H1 (cell line): ENCODE measurements at regions not wholly inside any gene's neighbourhood (a gene's known extent, or its start where the extent isn't known, plus 50 kb on each side); places are given as distances from the start of the nearest gene placed in this dataset.

Experiments used
- CTCF ChIA-PET: fragments of 300-600 bp; sonication (Branson Sonifier 250); formaldehyde crosslinking; loops from one replicate; lab custom pipeline; 2021; ENCODE audit not compliant: partially characterized antibody; lab: Charles Lee
- POLR2A ChIA-PET: fragments of 300-600 bp; sonication (Branson Sonifier 250); formaldehyde crosslinking; loops from one replicate; lab custom pipeline; 2021; ENCODE audit warnings: inconsistent platforms; ENCODE audit not compliant: partially characterized antibody; lab: Charles Lee
- DNase-seq, 2 experiments: peaks; one replicate each; pipeline versions ENCODE4 v3.0.0 to v3.0.0-alpha.2; 2010 to 2022; ENCODE audit warnings: low spot score in 2 of 2, low read depth in 1 of 2, mixed read lengths in 1 of 2
- FAIRE-seq: peaks from 2 replicates; lab custom pipeline; 2011; peaks lifted over from hg19 to GRCh38; lab: Jason Lieb, UNC
- H2AFZ ChIP-seq: 2 replicates; pipeline ENCODE4 v1.8.1; 2012; ENCODE audit warnings: low read length, inconsistent platforms
- H2AK5ac ChIP-seq: 2 replicates; pipeline ENCODE4 v1.6.1; 2013; ENCODE audit warnings: low read depth, low read length
- H2BK120ac ChIP-seq: replicated peaks from 2 replicates; pipeline ENCODE3; 2013; ENCODE audit warnings: low read depth, low read length, inconsistent platforms
- H2BK12ac ChIP-seq: 2 replicates; pipeline ENCODE4 v1.6.1; 2013; ENCODE audit warnings: low read depth, low read length
- H2BK15ac ChIP-seq: 2 replicates; pipeline ENCODE4 v1.6.1; 2013; ENCODE audit warnings: low read length
- H2BK20ac ChIP-seq: 2 replicates; pipeline ENCODE4 v1.6.1; 2013; ENCODE audit warnings: low read length
- H2BK5ac ChIP-seq: 2 replicates; pipeline ENCODE4 v1.6.1; 2013; ENCODE audit warnings: low read depth, low read length
- H3K14ac ChIP-seq: 2 replicates; pipeline ENCODE4 v1.6.1; 2013; ENCODE audit warnings: inconsistent platforms; ENCODE audit not compliant: insufficient read length
- H3K18ac ChIP-seq: 2 replicates; pipeline ENCODE4 v1.6.1; 2013; ENCODE audit warnings: low read length; ENCODE audit errors: extremely low read depth
- H3K23ac ChIP-seq: 2 replicates; pipeline ENCODE4 v1.6.1; 2013; ENCODE audit warnings: inconsistent platforms; ENCODE audit not compliant: insufficient read length
- H3K23me2 ChIP-seq: 2 replicates; pipeline ENCODE4 v1.6.1; 2013; ENCODE audit warnings: low read depth, low read length
- H3K27ac ChIP-seq: 2 replicates; pipeline ENCODE4 v1.6.1; 2011; ENCODE audit warnings: low read depth, low read length, inconsistent platforms
- H3K27me3 ChIP-seq, 4 experiments: replicated peaks in 1 of 4; 1 replicate in 1 of 4; 2 replicates in 3 of 4; pipeline versions ENCODE4 v1.6.1 to v1.8.1; 2011 to 2013; ENCODE audit warnings: low read length in 3 of 4, mild to moderate bottlenecking in 3 of 4, inconsistent platforms in 2 of 4, mixed read lengths in 2 of 4, moderate library complexity in 1 of 4; ENCODE audit not compliant: control insufficient read depth in 3 of 4, insufficient read depth in 3 of 4; ENCODE audit errors: extremely low read depth in 1 of 4
- H3K36me3 ChIP-seq, 4 experiments: 2 replicates each; pipeline versions ENCODE4 v1.6.1 to v1.8.1; 2011 to 2013; ENCODE audit warnings: mild to moderate bottlenecking in 4 of 4, low read length in 3 of 4, moderate library complexity in 2 of 4, control low read depth in 1 of 4, inconsistent platforms in 1 of 4; ENCODE audit not compliant: insufficient read depth in 4 of 4, control insufficient read depth in 2 of 4
- H3K4ac ChIP-seq: replicated peaks from 2 replicates; pipeline ENCODE3; 2013; ENCODE audit warnings: low read length, low read depth, mixed read lengths, inconsistent platforms; ENCODE audit not compliant: insufficient read length
- H3K4me1 ChIP-seq, 4 experiments: replicated peaks in 1 of 4; 1 replicate in 1 of 4; 2 replicates in 3 of 4; pipeline versions ENCODE4 v1.6.1 to v1.8.1; 2011 to 2013; ENCODE audit warnings: low read length in 3 of 4, inconsistent platforms in 2 of 4, mixed read lengths in 1 of 4; ENCODE audit not compliant: insufficient read depth in 4 of 4, control insufficient read depth in 3 of 4
- H3K4me2 ChIP-seq, 2 experiments: 2 replicates each; pipeline versions ENCODE4 v1.6.1 to v1.8.1; 2011 to 2013; ENCODE audit warnings: low read depth in 2 of 2, low read length in 2 of 2, control low read depth in 1 of 2, inconsistent platforms in 1 of 2, mild to moderate bottlenecking in 1 of 2; ENCODE audit not compliant: insufficient read depth in 1 of 2
- H3K4me3 ChIP-seq, 4 experiments: fragments of 200-600, 300-600 bp in 1 of 4; sonication (generic), shearing (Covaris generic), sonication (Bioruptor Twin) in 1 of 4; 2 replicates each; pipeline versions ENCODE4 v1.5.1 to v1.8.1; 2011 to 2016; ENCODE audit warnings: low read length in 4 of 4, low read depth in 3 of 4, control low read depth in 2 of 4, inconsistent platforms in 2 of 4, mild to moderate bottlenecking in 2 of 4, mixed read lengths in 1 of 4, moderate library complexity in 1 of 4; ENCODE audit not compliant: insufficient read depth in 2 of 4; ENCODE audit errors: extremely low read depth in 1 of 4
- H3K56ac ChIP-seq: replicated peaks from 2 replicates; pipeline ENCODE3; 2013; ENCODE audit warnings: low read depth, mild to moderate bottlenecking, mixed read lengths, low read length, inconsistent platforms; ENCODE audit not compliant: insufficient read length
- H3K79me1 ChIP-seq: 2 replicates; pipeline ENCODE4 v1.6.1; 2013; ENCODE audit warnings: low read depth, low read length, control low read depth
- H3K79me2 ChIP-seq, 2 experiments: 2 replicates each; pipeline versions ENCODE4 v1.6.1 to v1.8.1; 2012 to 2013; ENCODE audit warnings: low read length in 2 of 2, mild to moderate bottlenecking in 2 of 2, inconsistent platforms in 1 of 2; ENCODE audit not compliant: insufficient read depth in 2 of 2, control insufficient read depth in 1 of 2
- H3K9ac ChIP-seq, 4 experiments: replicated peaks in 1 of 4; 1 replicate in 1 of 4; 2 replicates in 3 of 4; pipeline versions ENCODE4 v1.6.1 to v1.8.1; 2011 to 2013; ENCODE audit warnings: low read depth in 3 of 4, low read length in 3 of 4, control low read depth in 2 of 4, mild to moderate bottlenecking in 2 of 4, moderate library complexity in 2 of 4, inconsistent platforms in 1 of 4; ENCODE audit errors: extremely low read depth in 1 of 4
- H3K9me3 ChIP-seq, 2 experiments: 2 replicates each; pipeline versions ENCODE4 v1.6.1 to v1.8.1; 2012 to 2013; ENCODE audit warnings: mild to moderate bottlenecking in 2 of 2, moderate library complexity in 2 of 2, control low read depth in 1 of 2, inconsistent platforms in 1 of 2, low read depth in 1 of 2, low read length in 1 of 2, mixed read lengths in 1 of 2; ENCODE audit not compliant: insufficient read depth in 2 of 2
- H4K20me1 ChIP-seq, 2 experiments: replicated peaks in 1 of 2; 2 replicates each; pipeline versions ENCODE3 to v1.8.1; 2011 to 2013; ENCODE audit warnings: inconsistent platforms in 2 of 2, low read length in 2 of 2, mild to moderate bottlenecking in 1 of 2; ENCODE audit not compliant: insufficient read depth in 2 of 2, control insufficient read depth in 1 of 2
- H4K5ac ChIP-seq: 2 replicates; pipeline ENCODE4 v1.6.1; 2013; ENCODE audit warnings: low read length, low read depth, mixed read lengths, inconsistent platforms; ENCODE audit not compliant: insufficient read length
- H4K8ac ChIP-seq: 2 replicates; pipeline ENCODE4 v1.8.0; 2013; ENCODE audit warnings: mild to moderate bottlenecking, moderate library complexity, low read length, inconsistent platforms; ENCODE audit not compliant: insufficient read depth; ENCODE audit errors: extremely low read depth
- H4K91ac ChIP-seq: replicated peaks from 2 replicates; pipeline ENCODE3; 2013; ENCODE audit warnings: low read length, mixed read lengths, inconsistent platforms; ENCODE audit not compliant: insufficient read length
- ATF2 ChIP-seq: IDR thresholded peaks from 2 replicates; pipeline ENCODE4 v1.6.1; 2012; ENCODE audit warnings: low read length, inconsistent platforms
- BCL11A ChIP-seq, 2 experiments: IDR thresholded peaks; one replicate each; pipeline ENCODE4 v1.6.1; 2011; ENCODE audit warnings: low read depth in 2 of 2, low read length in 2 of 2, mild to moderate bottlenecking in 2 of 2
- CBX8 ChIP-seq: fragments of 300-800, 300-1000 bp; sonication (generic); IDR thresholded peaks from 2 replicates; pipeline ENCODE4 v1.7.1; 2016; ENCODE audit warnings: low read depth, low read length, borderline replicate concordance
- CEBPB ChIP-seq: IDR thresholded peaks from 2 replicates; pipeline ENCODE4 v1.6.1; 2012; ENCODE audit warnings: low read depth, low read length
- E2F6 ChIP-seq: IDR thresholded peaks from 2 replicates; pipeline ENCODE4 v1.6.1; 2012; ENCODE audit warnings: inconsistent platforms
- EGR1 ChIP-seq: IDR thresholded peaks from 2 replicates; pipeline ENCODE4 v1.6.1; 2011; ENCODE audit warnings: low read depth, low read length, borderline replicate concordance
- JUN ChIP-seq: IDR thresholded peaks from 2 replicates; pipeline ENCODE4 v1.6.1; 2011; ENCODE audit warnings: low read depth, mild to moderate bottlenecking, improper control_type of control experiment, low read length
- KDM5A ChIP-seq: fragments of 200-600 bp; IDR thresholded peaks from 2 replicates; pipeline ENCODE4 v1.7.1; 2012; ENCODE audit warnings: mild to moderate bottlenecking, low read length, inconsistent platforms, mixed read lengths
- MAFK ChIP-seq: IDR thresholded peaks from 2 replicates; pipeline ENCODE4 v1.6.1; 2012; ENCODE audit warnings: low read depth, mild to moderate bottlenecking, improper control_type of control experiment, low read length
- MAX ChIP-seq: IDR thresholded peaks from 2 replicates; pipeline ENCODE4 v1.6.1; 2012; ENCODE audit warnings: inconsistent platforms
- NRF1 ChIP-seq: IDR thresholded peaks from 2 replicates; pipeline ENCODE4 v1.6.1; 2011; ENCODE audit warnings: mild to moderate bottlenecking, low read depth, low read length, improper control_type of control experiment
- RNF2 ChIP-seq: fragments of 200-900, 300-1000 bp; sonication (generic); IDR thresholded peaks from 2 replicates; pipeline ENCODE4 v1.7.1; 2016; ENCODE audit warnings: borderline replicate concordance, low read depth, mild to moderate bottlenecking, antibody characterized with exemption, low read length; ENCODE audit not compliant: poor library complexity, severe bottlenecking; ENCODE audit errors: missing control alignments
- WGBS, 2 experiments: shearing (Covaris generic) in 1 of 2; methylation state at CpG; one replicate each; pipeline versions ENCODE4 v1.1.6 to v1.1.7; 2013 to 2015; ENCODE audit warnings: low lambda C conversion rate in 2 of 2, mixed read lengths in 2 of 2, inconsistent platforms in 1 of 2, low coverage in 1 of 2, missing lambda C conversion rate in 1 of 2; ENCODE audit not compliant: insufficient replicate concordance in 2 of 2, insufficient coverage in 1 of 2, insufficient read length in 1 of 2; ENCODE audit errors: extremely low coverage in 1 of 2, missing lambda C conversion rate in 1 of 2; 5-methylcytosine and 5-hydroxymethylcytosine counted together

GRCh38 chr1:4088676-4089075, 188.6 kb upstream of the C1orf174 start:
- FAIRE-seq (no peak), DNase-seq (no peak)
- Histone ChIP-seq H3K14ac (no peak overlapping the region), H2BK5ac (no peak overlapping the region), H3K79me2 (no peaks in the 10 kb centered on the region), H2BK15ac (no peak overlapping the region), H2BK20ac (no peak overlapping the region), H4K20me1 (no peaks in the 10 kb centered on the region), H3K4me3 (no peak overlapping the region), H4K5ac (no peak overlapping the region), H3K18ac (no peak overlapping the region), H2BK120ac (no peak overlapping the region), H4K91ac (no peak overlapping the region), H2AK5ac (no peak overlapping the region), H3K23me2 (no peaks in the 10 kb centered on the region), H4K8ac (no peak overlapping the region), H3K27me3 (no peaks in the 10 kb centered on the region), H3K9me3 (peaks cover 4% of the 10 kb centered on the region in 2 experiments; a peak in 1 of 4 replicates), H3K36me3 (no peaks in the 10 kb centered on the region), H2BK12ac (no peak overlapping the region), H2AFZ (no peak overlapping the region), H3K79me1 (no peaks in the 10 kb centered on the region), H3K9ac (no peak overlapping the region), H3K4ac (no peak overlapping the region), H3K23ac (no peak overlapping the region), H3K4me2 (no peak overlapping the region), H3K27ac (no peak overlapping the region), H3K4me1 (no peaks in the 10 kb centered on the region), H3K56ac (no peak overlapping the region)
- WGBS, 2 experiments, result 94% methylated on average over 12 of the region's 15 CpGs; no CpG with 5 or more reads in 1 of the 2 experiments
- ChIA-PET CTCF (no interaction called here), POLR2A (no interaction called here)
- no peak for TF ChIP-seq EGR1
- TF ChIP-seq E2F6, result no peak
- no peak for TF ChIP-seq KDM5A
- no peak for TF ChIP-seq BCL11A (IDR thresholded peaks at IDR 0.05; ENCODE audit: low read depth in 2 of 2, low read length in 2 of 2)
- no peak for TF ChIP-seq MAFK
- no peak for TF ChIP-seq JUN
- no peak for TF ChIP-seq CBX8
- no peak for TF ChIP-seq CEBPB
- TF ChIP-seq MAX, result no peak
- no peak for TF ChIP-seq NRF1
- TF ChIP-seq RNF2, result no peak
- TF ChIP-seq ATF2, result no peak
